ENCODE measurements at regions not wholly inside any gene's neighbourhood (a gene's known extent, or its start where the extent isn't known, plus 50 kb on each side); places are given as distances from the start of the nearest gene placed in this dataset.

DNA sequence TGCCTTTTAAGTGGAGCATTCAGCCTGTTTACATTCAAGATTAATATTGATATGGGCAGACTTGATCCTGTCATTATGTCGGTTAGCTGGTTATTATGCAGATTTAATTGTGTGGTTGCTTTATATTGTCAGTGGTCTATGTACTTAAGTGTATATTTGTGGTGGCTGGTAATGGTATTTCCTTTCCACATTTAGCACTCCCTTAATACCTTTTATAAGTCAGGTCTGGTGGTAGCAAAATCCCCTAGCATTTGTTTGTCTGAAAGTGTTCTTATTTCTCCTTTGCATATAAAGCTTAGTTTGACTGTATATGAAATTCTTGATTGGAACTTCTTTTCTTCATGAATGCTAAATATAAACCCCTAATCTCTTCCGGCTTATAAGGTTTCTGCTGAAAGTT, 403.7 kb upstream of the EPHA5 start:
- TF ChIP-seq RFX3 (CRISPR knock-in tag; IDR thresholded peaks at IDR 0.05) (no peak), TCF7L2 (IDR thresholded peaks at IDR 0.05; ENCODE audit: low read depth, low read length) (no peak)
- TF ChIP-seq, protein P1, sequence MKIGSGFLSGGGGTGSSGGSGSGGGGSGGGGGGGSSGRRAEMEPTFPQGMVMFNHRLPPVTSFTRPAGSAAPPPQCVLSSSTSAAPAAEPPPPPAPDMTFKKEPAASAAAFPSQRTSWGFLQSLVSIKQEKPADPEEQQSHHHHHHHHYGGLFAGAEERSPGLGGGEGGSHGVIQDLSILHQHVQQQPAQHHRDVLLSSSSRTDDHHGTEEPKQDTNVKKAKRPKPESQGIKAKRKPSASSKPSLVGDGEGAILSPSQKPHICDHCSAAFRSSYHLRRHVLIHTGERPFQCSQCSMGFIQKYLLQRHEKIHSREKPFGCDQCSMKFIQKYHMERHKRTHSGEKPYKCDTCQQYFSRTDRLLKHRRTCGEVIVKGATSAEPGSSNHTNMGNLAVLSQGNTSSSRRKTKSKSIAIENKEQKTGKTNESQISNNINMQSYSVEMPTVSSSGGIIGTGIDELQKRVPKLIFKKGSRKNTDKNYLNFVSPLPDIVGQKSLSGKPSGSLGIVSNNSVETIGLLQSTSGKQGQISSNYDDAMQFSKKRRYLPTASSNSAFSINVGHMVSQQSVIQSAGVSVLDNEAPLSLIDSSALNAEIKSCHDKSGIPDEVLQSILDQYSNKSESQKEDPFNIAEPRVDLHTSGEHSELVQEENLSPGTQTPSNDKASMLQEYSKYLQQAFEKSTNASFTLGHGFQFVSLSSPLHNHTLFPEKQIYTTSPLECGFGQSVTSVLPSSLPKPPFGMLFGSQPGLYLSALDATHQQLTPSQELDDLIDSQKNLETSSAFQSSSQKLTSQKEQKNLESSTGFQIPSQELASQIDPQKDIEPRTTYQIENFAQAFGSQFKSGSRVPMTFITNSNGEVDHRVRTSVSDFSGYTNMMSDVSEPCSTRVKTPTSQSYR (CRISPR knock-in tag; IDR thresholded peaks at IDR 0.05; ENCODE audit: borderline replicate concordance), result no peak
- TF ChIP-seq, protein P2, sequence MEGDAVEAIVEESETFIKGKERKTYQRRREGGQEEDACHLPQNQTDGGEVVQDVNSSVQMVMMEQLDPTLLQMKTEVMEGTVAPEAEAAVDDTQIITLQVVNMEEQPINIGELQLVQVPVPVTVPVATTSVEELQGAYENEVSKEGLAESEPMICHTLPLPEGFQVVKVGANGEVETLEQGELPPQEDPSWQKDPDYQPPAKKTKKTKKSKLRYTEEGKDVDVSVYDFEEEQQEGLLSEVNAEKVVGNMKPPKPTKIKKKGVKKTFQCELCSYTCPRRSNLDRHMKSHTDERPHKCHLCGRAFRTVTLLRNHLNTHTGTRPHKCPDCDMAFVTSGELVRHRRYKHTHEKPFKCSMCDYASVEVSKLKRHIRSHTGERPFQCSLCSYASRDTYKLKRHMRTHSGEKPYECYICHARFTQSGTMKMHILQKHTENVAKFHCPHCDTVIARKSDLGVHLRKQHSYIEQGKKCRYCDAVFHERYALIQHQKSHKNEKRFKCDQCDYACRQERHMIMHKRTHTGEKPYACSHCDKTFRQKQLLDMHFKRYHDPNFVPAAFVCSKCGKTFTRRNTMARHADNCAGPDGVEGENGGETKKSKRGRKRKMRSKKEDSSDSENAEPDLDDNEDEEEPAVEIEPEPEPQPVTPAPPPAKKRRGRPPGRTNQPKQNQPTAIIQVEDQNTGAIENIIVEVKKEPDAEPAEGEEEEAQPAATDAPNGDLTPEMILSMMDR (CRISPR knock-in tag; IDR thresholded peaks at IDR 0.05), result no peak
- TF ChIP-seq, protein P3, sequence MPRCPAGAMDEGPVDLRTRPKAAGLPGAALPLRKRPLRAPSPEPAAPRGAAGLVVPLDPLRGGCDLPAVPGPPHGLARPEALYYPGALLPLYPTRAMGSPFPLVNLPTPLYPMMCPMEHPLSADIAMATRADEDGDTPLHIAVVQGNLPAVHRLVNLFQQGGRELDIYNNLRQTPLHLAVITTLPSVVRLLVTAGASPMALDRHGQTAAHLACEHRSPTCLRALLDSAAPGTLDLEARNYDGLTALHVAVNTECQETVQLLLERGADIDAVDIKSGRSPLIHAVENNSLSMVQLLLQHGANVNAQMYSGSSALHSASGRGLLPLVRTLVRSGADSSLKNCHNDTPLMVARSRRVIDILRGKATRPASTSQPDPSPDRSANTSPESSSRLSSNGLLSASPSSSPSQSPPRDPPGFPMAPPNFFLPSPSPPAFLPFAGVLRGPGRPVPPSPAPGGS (CRISPR knock-in tag; IDR thresholded peaks at IDR 0.05), result no peak
- TF ChIP-seq, protein P4, sequence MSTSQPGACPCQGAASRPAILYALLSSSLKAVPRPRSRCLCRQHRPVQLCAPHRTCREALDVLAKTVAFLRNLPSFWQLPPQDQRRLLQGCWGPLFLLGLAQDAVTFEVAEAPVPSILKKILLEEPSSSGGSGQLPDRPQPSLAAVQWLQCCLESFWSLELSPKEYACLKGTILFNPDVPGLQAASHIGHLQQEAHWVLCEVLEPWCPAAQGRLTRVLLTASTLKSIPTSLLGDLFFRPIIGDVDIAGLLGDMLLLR (CRISPR knock-in tag; IDR thresholded peaks at IDR 0.05), result no peak

Measured in HepG2 (cell line).